ENCODE measurements at regions not wholly inside any gene's neighbourhood (a gene's known extent, or its start where the extent isn't known, plus 50 kb on each side); places are given as distances from the start of the nearest gene placed in this dataset.
"Not testable (repeated sequence)": the region's sequence is repeated elsewhere in the genome, so short reads cannot be mapped to it uniquely, and the experiment has no call there.

DNA sequence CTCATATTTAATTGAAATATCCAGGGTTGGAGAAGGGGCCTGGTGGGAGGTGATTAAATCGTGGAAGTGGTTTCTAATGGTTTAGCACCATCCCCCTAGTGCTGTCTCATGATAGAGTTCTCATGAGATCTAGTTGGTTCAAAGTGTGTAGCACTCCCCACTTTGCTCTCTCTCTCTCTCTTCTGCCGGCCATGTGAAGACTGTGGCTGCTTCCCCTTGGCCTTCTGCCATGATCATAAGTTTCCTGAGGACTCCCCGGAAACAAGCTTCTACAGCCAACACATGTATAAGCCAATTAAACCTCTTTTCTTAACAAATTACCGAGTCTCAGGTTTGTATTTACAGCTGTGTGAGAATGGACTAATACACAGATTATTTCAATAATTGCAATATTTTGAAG is 305.8 kb upstream of the KCND2 start:
- no peak overlapping the region for H3K27ac ChIP-seq
- no peak overlapping the region for H3K4me3 ChIP-seq (ENCODE audit: low read depth in 1 of 2, low read length in 1 of 2)

DNA sequence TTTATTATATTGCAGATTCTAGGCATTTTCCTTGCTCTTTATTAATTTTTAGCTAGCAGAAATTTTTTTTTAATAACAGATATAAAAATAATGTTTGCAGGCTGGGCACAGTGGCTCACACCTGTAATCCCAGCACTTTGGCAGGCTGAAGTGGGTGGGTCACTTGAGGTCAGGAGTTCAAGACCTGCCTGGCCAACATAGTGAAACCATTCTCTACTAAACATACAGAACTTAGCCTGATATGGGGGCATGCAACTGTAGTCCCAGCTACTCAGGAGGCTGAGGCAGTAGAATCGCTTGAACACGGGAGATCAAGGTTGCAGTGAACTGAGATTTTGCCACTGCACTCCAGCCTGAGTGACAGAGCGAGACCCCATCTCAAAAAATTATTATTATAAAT is 304.6 kb upstream of the KCND2 start:
- not testable (repeated sequence) for H3K4me3 ChIP-seq (ENCODE audit: low read depth in 1 of 2, low read length in 1 of 2); H3K27me3 ChIP-seq; H3K36me3 ChIP-seq; H3K4me1 ChIP-seq (ENCODE audit: control insufficient read depth in 1 of 2, insufficient read depth in 1 of 2, low read depth in 1 of 2, low read length in 1 of 2); H3K9me3 ChIP-seq; H3K27ac ChIP-seq

More for the DNA sequence above, 305.8 kb upstream of the KCND2 start:
- H3K27me3 ChIP-seq = no peaks in the 10 kb centered on the region
- no peaks in the 10 kb centered on the region for H3K9me3 ChIP-seq
- H3K36me3 ChIP-seq = no peaks in the 10 kb centered on the region
- no peaks in the 10 kb centered on the region for H3K4me1 ChIP-seq (ENCODE audit: control insufficient read depth in 1 of 2, insufficient read depth in 1 of 2, low read depth in 1 of 2, low read length in 1 of 2)
- TF ChIP-seq, protein P1, sequence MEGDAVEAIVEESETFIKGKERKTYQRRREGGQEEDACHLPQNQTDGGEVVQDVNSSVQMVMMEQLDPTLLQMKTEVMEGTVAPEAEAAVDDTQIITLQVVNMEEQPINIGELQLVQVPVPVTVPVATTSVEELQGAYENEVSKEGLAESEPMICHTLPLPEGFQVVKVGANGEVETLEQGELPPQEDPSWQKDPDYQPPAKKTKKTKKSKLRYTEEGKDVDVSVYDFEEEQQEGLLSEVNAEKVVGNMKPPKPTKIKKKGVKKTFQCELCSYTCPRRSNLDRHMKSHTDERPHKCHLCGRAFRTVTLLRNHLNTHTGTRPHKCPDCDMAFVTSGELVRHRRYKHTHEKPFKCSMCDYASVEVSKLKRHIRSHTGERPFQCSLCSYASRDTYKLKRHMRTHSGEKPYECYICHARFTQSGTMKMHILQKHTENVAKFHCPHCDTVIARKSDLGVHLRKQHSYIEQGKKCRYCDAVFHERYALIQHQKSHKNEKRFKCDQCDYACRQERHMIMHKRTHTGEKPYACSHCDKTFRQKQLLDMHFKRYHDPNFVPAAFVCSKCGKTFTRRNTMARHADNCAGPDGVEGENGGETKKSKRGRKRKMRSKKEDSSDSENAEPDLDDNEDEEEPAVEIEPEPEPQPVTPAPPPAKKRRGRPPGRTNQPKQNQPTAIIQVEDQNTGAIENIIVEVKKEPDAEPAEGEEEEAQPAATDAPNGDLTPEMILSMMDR (IDR thresholded peaks at IDR 0.05) = no peak

DNA sequence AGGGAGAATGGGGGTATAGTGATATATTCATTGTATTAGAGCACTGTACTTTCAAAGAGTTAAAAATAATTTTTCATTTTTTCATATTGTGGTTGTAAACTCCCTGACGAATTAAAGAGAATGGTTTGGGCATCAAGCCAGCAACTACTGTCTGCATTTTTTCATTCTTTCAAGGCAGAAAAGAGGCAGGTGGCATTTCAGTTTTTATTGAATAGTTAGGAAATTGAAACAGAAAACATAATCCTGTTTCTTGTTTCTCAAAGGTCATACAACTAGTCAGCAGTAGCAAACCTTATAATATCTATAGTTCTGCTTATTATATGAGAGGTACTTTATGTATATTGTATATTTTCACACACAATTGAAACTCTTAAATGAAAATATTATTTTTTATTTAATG is 303.9 kb upstream of the KCND2 start:
- no peak overlapping the region for H3K4me3 ChIP-seq (ENCODE audit: low read depth in 1 of 2, low read length in 1 of 2)
- TF ChIP-seq, protein P1 (IDR thresholded peaks at IDR 0.05) = no peak
- no peak overlapping the region for H3K27ac ChIP-seq
- no peaks in the 10 kb centered on the region for H3K4me1 ChIP-seq (ENCODE audit: control insufficient read depth in 1 of 2, insufficient read depth in 1 of 2, low read depth in 1 of 2, low read length in 1 of 2)
- H3K9me3 ChIP-seq = no peaks in the 10 kb centered on the region
- H3K27me3 ChIP-seq = no peaks in the 10 kb centered on the region
- H3K36me3 ChIP-seq = no peaks in the 10 kb centered on the region

DNA sequence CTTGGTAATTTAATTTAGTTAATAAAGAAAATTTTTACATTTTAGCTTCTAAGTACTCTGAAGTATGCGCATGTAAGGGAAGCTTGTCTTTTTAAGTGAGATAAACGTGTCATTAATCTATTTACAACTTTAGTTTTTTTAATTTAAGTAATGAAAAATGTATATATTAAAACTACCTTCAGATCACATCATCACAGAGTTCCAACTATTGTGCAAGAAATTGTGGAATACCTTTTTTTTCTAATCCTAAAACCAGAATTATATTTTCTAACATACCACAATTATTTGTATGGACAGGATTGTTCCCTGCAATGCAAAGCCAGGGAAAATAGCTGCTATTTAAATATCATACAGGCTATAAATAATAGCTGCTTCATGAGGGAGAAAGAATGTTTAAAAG is 303.2 kb upstream of the KCND2 start:
- H3K36me3 ChIP-seq = no peaks in the 10 kb centered on the region
- H3K4me3 ChIP-seq (ENCODE audit: low read depth in 1 of 2, low read length in 1 of 2) = no peak overlapping the region
- H3K4me1 ChIP-seq (ENCODE audit: control insufficient read depth in 1 of 2, insufficient read depth in 1 of 2, low read depth in 1 of 2, low read length in 1 of 2) = no peaks in the 10 kb centered on the region
- TF ChIP-seq, protein P1 (IDR thresholded peaks at IDR 0.05) = no peak
- no peak overlapping the region for H3K27ac ChIP-seq
- no peaks in the 10 kb centered on the region for H3K9me3 ChIP-seq
- H3K27me3 ChIP-seq = no peaks in the 10 kb centered on the region

DNA sequence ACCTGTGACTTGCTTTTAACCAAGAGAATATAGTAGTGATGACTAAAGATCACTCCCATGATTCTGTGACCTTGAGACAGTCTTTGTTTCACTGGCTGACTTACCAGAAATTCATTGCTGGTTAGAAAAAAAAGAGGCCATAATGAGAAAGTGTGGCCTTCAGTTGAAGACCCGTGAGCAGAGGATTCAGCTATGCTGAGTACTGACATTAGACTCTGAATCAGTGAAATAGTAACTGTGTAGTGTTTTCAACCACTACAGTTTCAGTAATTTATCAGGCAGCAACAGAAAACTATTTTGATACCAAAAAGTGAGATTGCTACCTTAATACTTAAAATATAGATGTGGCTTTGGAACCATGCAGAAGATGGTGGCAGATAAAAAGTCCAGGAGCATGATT is 298.0 kb upstream of the KCND2 start:
- Histone ChIP-seq H3K9me3 (no peaks in the 10 kb centered on the region), H3K27me3 (no peaks in the 10 kb centered on the region), H3K36me3 (no peaks in the 10 kb centered on the region), H3K27ac (no peak overlapping the region), H3K4me1 (ENCODE audit: control insufficient read depth in 1 of 2, insufficient read depth in 1 of 2, low read depth in 1 of 2, low read length in 1 of 2) (no peaks in the 10 kb centered on the region), H3K4me3 (ENCODE audit: low read depth in 1 of 2, low read length in 1 of 2) (no peak overlapping the region)
- TF ChIP-seq, protein P1 (IDR thresholded peaks at IDR 0.05) = no peak

DNA sequence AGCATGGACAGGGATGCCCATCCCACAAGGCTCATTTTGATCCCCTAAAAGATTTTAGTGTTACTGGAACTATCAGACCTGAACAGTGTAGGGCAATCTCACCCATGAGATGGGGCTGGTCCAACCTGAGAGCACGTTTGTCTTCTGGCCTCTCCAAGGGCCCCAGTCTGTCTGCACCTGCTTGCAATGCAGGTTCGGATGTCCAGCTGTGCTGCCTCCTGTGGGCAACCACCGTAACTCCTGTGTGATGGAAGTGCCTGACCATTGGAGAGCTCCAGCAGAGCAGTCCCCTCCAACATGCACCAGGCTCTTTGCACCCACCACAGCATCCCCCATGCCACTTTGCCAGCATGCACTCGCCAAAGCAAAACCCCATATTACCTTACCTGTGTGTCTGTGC is 290.1 kb upstream of the KCND2 start:
- Histone ChIP-seq H3K4me3 (ENCODE audit: low read depth in 1 of 2, low read length in 1 of 2) (no peak overlapping the region), H3K4me1 (ENCODE audit: control insufficient read depth in 1 of 2, insufficient read depth in 1 of 2, low read depth in 1 of 2, low read length in 1 of 2) (no peaks in the 10 kb centered on the region), H3K27me3 (no peaks in the 10 kb centered on the region), H3K36me3 (no peaks in the 10 kb centered on the region), H3K27ac (no peak overlapping the region), H3K9me3 (no peaks in the 10 kb centered on the region)
- TF ChIP-seq, protein P1 (IDR thresholded peaks at IDR 0.05) = no peak

All from neutrophil (primary cell).